GM12878 (cell line): ENCODE measurements at regions not wholly inside any gene's neighbourhood (a gene's known extent, or its start where the extent isn't known, plus 50 kb on each side); places are given as distances from the start of the nearest gene placed in this dataset.
A peak's percentile ranks its signal among the peaks of the same experiment; 100 is the strongest.
"Not testable (repeated sequence)": the region's sequence is repeated elsewhere in the genome, so short reads cannot be mapped to it uniquely, and the experiment has no call there.

ENCODE experiments used
- ATAC-seq: fragments of 200-7000 bp; cut with Tn5 transposase; 3 replicates; pipeline ENCODE4 v1.9.1; 2020; ENCODE audit warnings: mild to moderate bottlenecking, moderate library complexity
- BruUV-seq: library from RNA; stranded (reverse); fragments of 400-500 nt; replicated peaks from 2 replicates; lab custom pipeline; 2021; lab: Mats Ljungman, UMichigan
- CTCF ChIA-PET: fragments of 300-600 bp; sonication (Branson Sonifier 250); formaldehyde crosslinking; extraction: SDS; loops from one replicate; lab custom pipeline; 2021; ENCODE audit warnings: inconsistent platforms; lab: Yijun Ruan, JAX
- POLR2A ChIA-PET: fragments of 350-600 bp; formaldehyde crosslinking; extraction: SDS; loops from one replicate; lab custom pipeline; 2021; ENCODE audit warnings: inconsistent platforms; lab: Charles Lee
- RAD21 ChIA-PET: fragments of 300-600 bp; sonication (Branson Sonifier 250); formaldehyde crosslinking; loops from one replicate; lab custom pipeline; 2023; ENCODE audit warnings: antibody characterized with exemption; ENCODE audit not compliant: unreplicated experiment; lab: Charles Lee
- SMC1A ChIA-PET: fragments of 300-600 bp; sonication (Branson Sonifier 250); formaldehyde crosslinking; loops from one replicate; lab custom pipeline; 2023; ENCODE audit not compliant: unreplicated experiment, uncharacterized antibody; lab: Charles Lee
- DNase-seq: peaks from one replicate; pipeline ENCODE4 v3.0.0-alpha.2; 2011; ENCODE audit warnings: low read depth, low spot score
- FAIRE-seq: peaks from 3 replicates; lab custom pipeline; 2011; peaks lifted over from hg19 to GRCh38; lab: Jason Lieb, UNC
- H2AFZ ChIP-seq: 2 replicates; pipeline ENCODE4 v1.6.0; 2011; ENCODE audit warnings: low read depth, low read length, control low read depth; ENCODE audit not compliant: control insufficient read depth
- H3K27ac ChIP-seq: 2 replicates; pipeline ENCODE4 v1.5.1; 2011; ENCODE audit warnings: control low read depth; ENCODE audit not compliant: control insufficient read depth, insufficient read depth
- H3K27me3 ChIP-seq, 2 experiments: replicated peaks in 1 of 2; 2 replicates each; pipeline versions ENCODE4 v1.6.0 to v1.6.1; 2011; ENCODE audit warnings: low read length in 1 of 2; ENCODE audit not compliant: control insufficient read depth in 2 of 2, insufficient read depth in 2 of 2
- H3K36me3 ChIP-seq, 2 experiments: 2 replicates each; pipeline ENCODE4 v1.5.1; 2011; ENCODE audit warnings: low read length in 1 of 2; ENCODE audit not compliant: control insufficient read depth in 2 of 2, insufficient read depth in 2 of 2
- H3K4me1 ChIP-seq: 2 replicates; pipeline ENCODE4 v1.6.1; 2011; ENCODE audit warnings: mild to moderate bottlenecking, low read length, moderate library complexity, mixed read lengths; ENCODE audit not compliant: control insufficient read depth, insufficient read depth
- H3K4me2 ChIP-seq: 2 replicates; pipeline ENCODE4 v1.6.0; 2011; ENCODE audit warnings: control low read depth; ENCODE audit not compliant: control insufficient read depth, insufficient read depth
- H3K4me3 ChIP-seq: fragments of 200-600 bp; sonication (generic); 2 replicates; pipeline ENCODE4 v1.5.1; 2016
- H3K79me2 ChIP-seq: 2 replicates; pipeline ENCODE4 v1.6.0; 2011; ENCODE audit warnings: low read length; ENCODE audit not compliant: control insufficient read depth, insufficient read depth
- H3K9ac ChIP-seq: 2 replicates; pipeline ENCODE4 v1.8.0; 2011; ENCODE audit warnings: low read length, control low read depth, mixed read lengths; ENCODE audit not compliant: control insufficient read depth, insufficient read depth
- H3K9me3 ChIP-seq: replicated peaks from 3 replicates; pipeline ENCODE4 v1.5.1; 2011; ENCODE audit warnings: mild to moderate bottlenecking, low read length; ENCODE audit not compliant: control insufficient read depth, insufficient read depth
- H4K20me1 ChIP-seq: 2 replicates; pipeline ENCODE4 v1.6.0; 2011; ENCODE audit not compliant: control insufficient read depth, insufficient read depth
- BHLHE40 ChIP-seq, 2 experiments: fragments of 450-650 bp in 1 of 2; IDR thresholded peaks; 2 replicates each; pipeline ENCODE4 v1.6.1; 2011 to 2017; ENCODE audit warnings: low read depth in 2 of 2, borderline replicate concordance in 1 of 2, improper control_type of control experiment in 1 of 2, low read length in 1 of 2, mild to moderate bottlenecking in 1 of 2
- IKZF1 ChIP-seq: fragments of 450-650 bp; conservative IDR thresholded peaks from 2 replicates; pipeline ENCODE4 v1.6.1; 2017; ENCODE audit warnings: antibody characterized with exemption, mild to moderate bottlenecking
- SMARCA5 ChIP-seq: fragments of 450-650 bp; IDR thresholded peaks from 2 replicates; pipeline ENCODE4 v1.6.1; 2017; ENCODE audit warnings: mild to moderate bottlenecking
- WGBS: methylation state at CpG from one replicate; pipeline ENCODE4 v1.1.6; 2016; ENCODE audit warnings: low lambda C conversion rate; ENCODE audit not compliant: insufficient replicate concordance, insufficient coverage; ENCODE audit errors: missing lambda C conversion rate; 5-methylcytosine and 5-hydroxymethylcytosine counted together
- in situ Hi-C: fragments of 300-500 bp; cut with MboI; formaldehyde crosslinking; loops from 9 replicates; pipeline ENCODE4 v1.14.3; 2018; ENCODE audit warnings: mixed read lengths
- intact Hi-C: fragments of 100-400 bp; cut with micrococcal nuclease; formaldehyde crosslinking; loops from one replicate; pipeline ENCODE4 v1.14.2; 2022; ENCODE audit not compliant: unreplicated experiment

DNA sequence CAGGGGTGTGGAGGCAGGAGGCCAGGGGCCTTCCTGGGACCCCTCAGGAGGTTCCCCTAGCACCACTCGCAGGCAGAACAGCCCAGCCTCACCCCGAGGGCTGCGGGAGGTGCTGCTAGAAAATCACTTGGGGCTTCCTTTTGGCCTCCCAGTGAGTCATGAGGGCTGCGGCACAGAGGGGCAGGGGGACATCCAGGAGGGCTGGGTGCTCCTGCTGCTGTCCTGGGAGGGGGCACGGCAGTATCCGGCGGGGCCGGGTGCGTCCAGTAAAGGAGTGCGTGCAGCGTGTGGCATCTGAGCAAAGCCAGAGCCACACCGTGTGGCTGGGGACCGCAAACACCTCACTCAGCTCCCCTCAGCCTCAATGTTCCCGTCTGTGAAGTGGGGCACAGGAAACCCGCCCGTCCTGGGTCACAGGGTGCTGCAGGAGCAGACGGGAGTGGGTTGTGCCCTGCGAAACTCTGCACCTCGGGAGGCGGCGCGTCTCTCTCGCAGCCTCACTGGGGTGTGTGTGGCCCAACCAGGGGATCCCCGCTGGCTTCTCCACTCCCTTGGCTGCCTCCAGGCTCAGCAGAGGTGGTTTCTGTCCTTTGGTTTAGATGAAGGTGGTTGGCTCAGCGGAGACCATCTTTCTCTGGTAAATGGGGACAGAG is 117.3 kb upstream of the ZNF469 start:
- intact Hi-C loops, H4K20me1 ChIP-seq, H3K27me3 ChIP-seq, H2AFZ ChIP-seq, BruUV-seq, H3K36me3 ChIP-seq, FAIRE-seq, H3K9me3 ChIP-seq, H3K27ac ChIP-seq, CTCF ChIA-PET, H3K4me1 ChIP-seq, H3K9ac ChIP-seq, POLR2A ChIA-PET, SMC1A ChIA-PET, H3K4me3 ChIP-seq, RAD21 ChIA-PET, in situ Hi-C loops, H3K79me2 ChIP-seq: not testable (repeated sequence)
- peak; percentile 83 for ATAC-seq
- 0 out of 2 replicates have a peak overlapping the region, but pooled peaks have one; percentile 64 for H3K4me2 ChIP-seq
- TF ChIP-seq IKZF1: 0 out of 2 replicates have a peak, but pooled peaks have one; percentile 8
- peak in 1 of 2 experiments; percentile 32; a peak in 1 of 4 replicates for TF ChIP-seq BHLHE40 (IDR thresholded peaks at IDR 0.05; ENCODE audit: borderline replicate concordance in 1 of 2, low read depth in 2 of 2, low read length in 1 of 2)
- peak; percentile 56; the same call in 1 of the 2 replicates for TF ChIP-seq SMARCA5
- peak; percentile 5 for DNase-seq
- 2% methylated on average over 22 of the region's 25 CpGs for WGBS

DNA sequence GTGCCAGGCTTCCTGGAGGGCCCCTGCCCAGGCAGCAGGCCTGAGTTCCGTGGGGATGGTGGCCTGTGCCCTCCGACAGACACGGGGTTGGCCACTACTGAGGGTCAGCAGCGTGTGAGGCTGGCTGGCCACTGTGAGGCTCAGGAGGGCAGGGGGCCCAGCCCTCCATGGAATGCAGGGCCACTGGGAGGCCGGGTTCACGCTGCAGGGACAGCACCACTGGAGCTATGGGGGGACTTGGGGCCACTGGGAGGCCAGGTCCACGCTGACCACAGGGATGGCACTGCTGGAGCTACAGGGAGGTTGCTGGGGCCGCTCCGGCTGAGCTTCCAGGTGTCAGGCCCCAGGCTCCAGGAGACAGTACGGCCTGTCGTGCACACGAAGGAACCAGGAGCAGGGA is 116.7 kb upstream of the ZNF469 start:
- H3K9ac ChIP-seq, H3K4me1 ChIP-seq, H3K27me3 ChIP-seq, SMC1A ChIA-PET, FAIRE-seq, H4K20me1 ChIP-seq, H3K4me2 ChIP-seq, H3K4me3 ChIP-seq, H3K79me2 ChIP-seq, CTCF ChIA-PET, RAD21 ChIA-PET, H3K27ac ChIP-seq, DNase-seq, in situ Hi-C loops, H3K9me3 ChIP-seq, POLR2A ChIA-PET, ATAC-seq, H2AFZ ChIP-seq, BruUV-seq, intact Hi-C loops, H3K36me3 ChIP-seq: not testable (repeated sequence)
- 53% methylated on average over 12 of the region's 12 CpGs for WGBS

DNA sequence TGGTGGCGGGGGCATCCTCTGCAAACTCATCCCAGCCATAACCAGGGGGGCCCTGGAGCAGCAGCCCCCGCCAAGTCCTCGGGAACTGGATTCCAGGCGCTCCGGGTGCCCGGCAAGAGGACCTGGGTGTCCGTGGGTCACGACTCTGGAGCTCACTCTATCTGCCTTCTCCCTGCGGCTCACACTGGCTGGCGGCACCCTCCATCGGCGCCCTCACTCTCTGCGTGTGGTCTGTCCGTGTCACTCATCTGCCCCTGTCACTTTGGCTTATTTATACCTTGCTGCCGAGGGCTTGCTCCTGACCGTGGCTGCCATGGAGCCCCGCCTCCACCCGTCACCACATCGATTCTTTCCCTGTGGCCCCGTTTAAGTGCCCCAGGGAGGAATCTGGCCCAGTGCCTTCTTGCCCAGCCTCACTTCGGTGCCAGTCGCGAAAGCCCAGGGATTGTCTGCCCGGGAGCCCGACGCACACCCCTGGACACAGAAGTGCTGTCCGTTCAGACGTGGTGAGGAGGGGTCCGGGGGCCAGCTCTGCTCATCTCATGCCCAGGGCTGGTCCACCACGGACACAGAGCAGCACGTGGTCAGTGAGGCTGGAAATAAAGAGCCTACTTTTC is 115.7 kb upstream of the ZNF469 start:
- in situ Hi-C loops, intact Hi-C loops, BruUV-seq, H4K20me1 ChIP-seq, DNase-seq, RAD21 ChIA-PET, H3K4me1 ChIP-seq, CTCF ChIA-PET, FAIRE-seq, H2AFZ ChIP-seq, H3K4me2 ChIP-seq, H3K79me2 ChIP-seq, H3K27ac ChIP-seq, H3K27me3 ChIP-seq, H3K36me3 ChIP-seq, ATAC-seq, SMC1A ChIA-PET, H3K9me3 ChIP-seq, POLR2A ChIA-PET, H3K9ac ChIP-seq, H3K4me3 ChIP-seq: not testable (repeated sequence)
- 57% methylated on average over 29 of the region's 31 CpGs for WGBS
